KMS-11 (cell line): ENCODE measurements at regions not wholly inside any gene's neighbourhood (a gene's known extent, or its start where the extent isn't known, plus 50 kb on each side); places are given as distances from the start of the nearest gene placed in this dataset.

Source experiments
- H2AFZ ChIP-seq: fragments of 200-600 bp; sonication (generic); 2 replicates; pipeline ENCODE4 v1.6.1; 2016; ENCODE audit warnings: antibody characterized with exemption, mixed run types, low read depth
- H3K27ac ChIP-seq: fragments of 200-600 bp; sonication (generic); 2 replicates; pipeline ENCODE4 v1.6.1; 2016; ENCODE audit warnings: mild to moderate bottlenecking, mixed run types
- H3K27me3 ChIP-seq: fragments of 200-600 bp; sonication (generic); 2 replicates; pipeline ENCODE4 v1.6.1; 2017; ENCODE audit warnings: mild to moderate bottlenecking, low read depth, mixed run types, moderate library complexity; ENCODE audit not compliant: insufficient read depth
- H3K36me3 ChIP-seq: fragments of 200-600 bp; sonication (generic); 2 replicates; pipeline ENCODE4 v1.6.1; 2017; ENCODE audit warnings: mild to moderate bottlenecking, mixed run types; ENCODE audit not compliant: insufficient read depth
- H3K4me1 ChIP-seq: fragments of 200-600 bp; sonication (generic); 2 replicates; pipeline ENCODE4 v1.6.1; 2016; ENCODE audit warnings: mild to moderate bottlenecking, low read depth, mixed run types; ENCODE audit not compliant: poor library complexity, severe bottlenecking
- H3K4me2 ChIP-seq: fragments of 200-600 bp; sonication (generic); 2 replicates; pipeline ENCODE4 v1.7.0; 2016; ENCODE audit warnings: mild to moderate bottlenecking, mixed run types
- H3K4me3 ChIP-seq: fragments of 200-600 bp; sonication (generic); IDR thresholded peaks from 2 replicates; pipeline ENCODE4 v1.6.1; 2017; ENCODE audit warnings: low read depth, low read length, mixed read lengths; ENCODE audit not compliant: insufficient read depth
- H3K79me2 ChIP-seq: fragments of 200-600 bp; sonication (generic); 2 replicates; pipeline ENCODE4 v1.6.1; 2016; ENCODE audit warnings: low read depth, mixed run types; ENCODE audit not compliant: insufficient read depth
- H3K9ac ChIP-seq: fragments of 200-600 bp; sonication (generic); 2 replicates; pipeline ENCODE4 v1.6.1; 2016; ENCODE audit warnings: mild to moderate bottlenecking, mixed run types
- H4K20me1 ChIP-seq: fragments of 200-600 bp; sonication (generic); 2 replicates; pipeline ENCODE4 v1.6.1; 2016; ENCODE audit warnings: mild to moderate bottlenecking, mixed run types; ENCODE audit not compliant: insufficient read depth
- TF ChIP-seq, protein P1 (sequence below): fragments of 200-600 bp; sonication (generic); conservative IDR thresholded peaks from 2 replicates; pipeline ENCODE4 v1.6.1; 2017; ENCODE audit warnings: low read depth, mild to moderate bottlenecking, antibody characterized with exemption, low read length, moderate library complexity, mixed read lengths

DNA sequence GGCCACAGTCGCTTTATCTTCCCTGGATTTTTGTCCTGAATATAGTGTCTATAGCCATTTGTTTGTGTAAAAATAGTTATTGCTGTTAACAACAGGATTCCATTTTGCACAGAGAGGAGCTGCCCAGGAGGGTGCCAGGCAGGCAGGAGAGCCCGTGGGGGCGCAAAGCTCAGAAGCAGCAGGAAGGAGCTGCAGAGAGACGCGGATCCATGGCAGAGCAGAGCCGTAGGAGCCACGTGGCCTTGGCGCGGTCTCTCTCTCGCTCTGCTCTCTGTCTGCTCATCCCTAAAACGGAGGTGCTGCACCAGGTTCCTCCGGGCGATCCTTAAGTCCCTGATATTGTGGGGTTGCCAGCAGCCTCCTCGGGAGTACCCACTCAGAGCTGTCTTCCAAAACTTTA lies 185.3 kb upstream of the MYT1L start:
- Histone ChIP-seq H3K4me1 (no peaks in the 10 kb centered on the region), H3K4me2 (no peak overlapping the region), H3K4me3 (no peak overlapping the region), H4K20me1 (no peaks in the 10 kb centered on the region), H3K79me2 (no peaks in the 10 kb centered on the region), H3K9ac (no peak overlapping the region), H3K36me3 (no peaks in the 10 kb centered on the region), H3K27ac (no peak overlapping the region), H2AFZ (no peak overlapping the region), H3K27me3 (no peaks in the 10 kb centered on the region)
- TF ChIP-seq, protein P1, sequence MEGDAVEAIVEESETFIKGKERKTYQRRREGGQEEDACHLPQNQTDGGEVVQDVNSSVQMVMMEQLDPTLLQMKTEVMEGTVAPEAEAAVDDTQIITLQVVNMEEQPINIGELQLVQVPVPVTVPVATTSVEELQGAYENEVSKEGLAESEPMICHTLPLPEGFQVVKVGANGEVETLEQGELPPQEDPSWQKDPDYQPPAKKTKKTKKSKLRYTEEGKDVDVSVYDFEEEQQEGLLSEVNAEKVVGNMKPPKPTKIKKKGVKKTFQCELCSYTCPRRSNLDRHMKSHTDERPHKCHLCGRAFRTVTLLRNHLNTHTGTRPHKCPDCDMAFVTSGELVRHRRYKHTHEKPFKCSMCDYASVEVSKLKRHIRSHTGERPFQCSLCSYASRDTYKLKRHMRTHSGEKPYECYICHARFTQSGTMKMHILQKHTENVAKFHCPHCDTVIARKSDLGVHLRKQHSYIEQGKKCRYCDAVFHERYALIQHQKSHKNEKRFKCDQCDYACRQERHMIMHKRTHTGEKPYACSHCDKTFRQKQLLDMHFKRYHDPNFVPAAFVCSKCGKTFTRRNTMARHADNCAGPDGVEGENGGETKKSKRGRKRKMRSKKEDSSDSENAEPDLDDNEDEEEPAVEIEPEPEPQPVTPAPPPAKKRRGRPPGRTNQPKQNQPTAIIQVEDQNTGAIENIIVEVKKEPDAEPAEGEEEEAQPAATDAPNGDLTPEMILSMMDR: no peak

DNA sequence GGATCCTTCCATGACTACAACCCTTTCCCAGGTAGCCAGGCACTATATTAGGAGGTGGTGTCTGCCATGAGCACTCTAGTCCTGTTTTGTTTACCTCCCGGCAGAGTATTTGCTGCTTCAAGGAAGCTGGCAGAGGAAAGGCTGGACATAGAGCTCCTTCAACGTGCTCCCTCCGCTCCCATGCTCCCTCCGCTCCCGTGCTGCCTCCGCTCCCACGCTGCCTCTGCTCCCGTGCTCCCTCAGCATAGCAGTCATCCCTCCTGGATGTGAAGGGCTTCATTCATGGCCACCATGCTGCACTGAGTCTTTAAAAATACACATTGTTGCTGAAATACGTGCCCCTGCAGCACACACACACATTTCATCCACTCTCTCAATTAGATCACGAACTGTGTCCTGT lies 181.9 kb upstream of the MYT1L start:
- Histone ChIP-seq H3K27ac (no peak overlapping the region), H3K36me3 (no peaks in the 10 kb centered on the region), H3K4me1 (no peaks in the 10 kb centered on the region), H3K4me2 (no peak overlapping the region), H3K79me2 (no peaks in the 10 kb centered on the region), H3K9ac (no peak overlapping the region), H2AFZ (no peak overlapping the region), H3K4me3 (no peak overlapping the region), H3K27me3 (no peaks in the 10 kb centered on the region), H4K20me1 (no peaks in the 10 kb centered on the region)
- TF ChIP-seq, protein P1: no peak

DNA sequence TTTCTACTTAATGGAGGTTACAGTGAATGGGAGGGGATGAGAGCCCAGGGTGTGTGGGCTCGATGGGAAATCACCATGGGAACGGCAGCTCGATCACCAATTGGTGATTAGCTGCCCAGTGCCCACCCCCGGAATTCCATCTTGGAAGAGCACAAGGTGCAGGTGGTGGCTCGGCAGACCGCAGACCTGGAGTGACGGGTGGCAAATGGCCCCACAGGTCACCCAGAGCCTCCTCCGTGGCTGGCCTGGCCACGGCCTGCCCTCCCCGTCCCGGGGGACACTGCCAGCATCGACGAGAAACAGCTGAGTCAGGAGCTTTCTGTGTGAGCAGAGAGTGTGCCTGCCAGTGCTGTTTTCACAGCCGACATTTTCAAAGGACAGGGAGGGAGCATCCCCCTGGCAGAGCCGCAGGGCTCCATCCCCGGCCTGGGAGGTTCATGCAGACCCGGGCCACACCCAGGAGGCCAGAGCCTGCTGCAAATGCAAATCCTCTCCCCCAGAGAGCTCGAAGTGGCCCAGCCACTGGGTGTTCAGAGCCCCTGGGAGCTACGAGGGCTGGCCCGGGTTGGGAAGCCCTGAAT lies 176.4 kb upstream of the MYT1L start:
- H3K4me2 ChIP-seq: no peak overlapping the region
- H3K4me3 ChIP-seq: no peak overlapping the region
- no peak overlapping the region for H2AFZ ChIP-seq
- no peaks in the 10 kb centered on the region for H3K4me1 ChIP-seq
- no peak overlapping the region for H3K27ac ChIP-seq
- no peaks in the 10 kb centered on the region for H3K79me2 ChIP-seq
- TF ChIP-seq, protein P1: no peak
- H4K20me1 ChIP-seq: no peaks in the 10 kb centered on the region
- H3K36me3 ChIP-seq: no peaks in the 10 kb centered on the region
- no peaks in the 10 kb centered on the region for H3K27me3 ChIP-seq
- no peak overlapping the region for H3K9ac ChIP-seq

DNA sequence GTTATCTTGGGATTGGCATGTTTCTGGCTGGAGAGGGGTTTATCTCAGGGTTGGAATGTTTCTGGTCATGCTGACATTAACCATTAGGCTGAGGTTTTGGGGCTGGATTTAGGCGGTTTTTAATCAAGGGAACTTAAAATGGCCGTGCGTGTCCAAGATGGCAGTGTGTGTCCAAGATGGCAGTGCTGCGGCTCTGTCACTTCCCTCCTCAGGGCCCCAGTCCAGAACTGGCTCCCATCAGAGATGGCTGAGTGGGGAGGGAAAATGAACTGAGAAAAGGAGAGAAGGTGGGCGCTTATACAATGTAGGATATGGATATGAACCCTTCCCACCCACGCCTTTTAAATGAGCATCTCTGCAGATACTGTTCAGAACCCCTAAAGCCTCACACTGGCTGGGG lies 175.5 kb upstream of the MYT1L start:
- Histone ChIP-seq H3K4me1 (no peaks in the 10 kb centered on the region), H2AFZ (no peak overlapping the region), H4K20me1 (no peaks in the 10 kb centered on the region), H3K79me2 (no peaks in the 10 kb centered on the region), H3K27ac (no peak overlapping the region), H3K36me3 (no peaks in the 10 kb centered on the region), H3K4me2 (no peak overlapping the region), H3K4me3 (no peak overlapping the region), H3K27me3 (no peaks in the 10 kb centered on the region), H3K9ac (no peak overlapping the region)
- TF ChIP-seq, protein P1: no peak

DNA sequence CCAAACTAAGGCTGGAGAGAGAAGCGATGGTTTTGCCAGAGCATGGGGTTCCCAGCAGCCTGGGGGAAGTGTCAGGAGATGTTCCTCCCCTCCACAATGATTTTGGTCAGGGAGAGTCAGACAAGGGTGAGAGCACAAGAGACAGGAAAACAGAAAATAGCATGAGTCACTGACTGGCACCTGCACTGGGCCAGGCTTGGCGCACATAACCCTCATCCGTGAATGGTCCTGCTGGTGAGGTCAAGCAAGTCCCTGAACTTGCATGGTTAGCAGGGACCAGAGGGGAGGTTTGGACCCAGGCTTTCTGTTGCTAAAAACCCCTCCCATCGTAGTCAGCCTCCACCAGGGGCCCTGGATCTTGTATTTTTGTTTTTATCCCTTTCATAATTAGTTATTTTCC lies 174.5 kb upstream of the MYT1L start:
- Histone ChIP-seq H2AFZ (no peak overlapping the region), H3K9ac (no peak overlapping the region), H3K36me3 (no peaks in the 10 kb centered on the region), H3K4me2 (no peak overlapping the region), H4K20me1 (no peaks in the 10 kb centered on the region), H3K27ac (no peak overlapping the region), H3K4me1 (no peaks in the 10 kb centered on the region), H3K79me2 (no peaks in the 10 kb centered on the region), H3K4me3 (no peak overlapping the region), H3K27me3 (no peaks in the 10 kb centered on the region)
- TF ChIP-seq, protein P1: no peak
